HG03045 (cell line): ENCODE measurements at regions not wholly inside any gene's neighbourhood (a gene's known extent, or its start where the extent isn't known, plus 50 kb on each side); places are given as distances from the start of the nearest gene placed in this dataset.
"Not testable (repeated sequence)": the region's sequence is repeated elsewhere in the genome, so short reads cannot be mapped to it uniquely, and the experiment has no call there.

Experiments
- ATAC-seq: cut with Tn5 transposase; IDR thresholded peaks from one replicate; pipeline ENCODE4 v1.9.1; 2021; ENCODE audit warnings: mild to moderate bottlenecking, moderate library complexity; ENCODE audit not compliant: unreplicated experiment

GRCh38 chr4:123209436-123209835 is 187.2 kb upstream of the SPRY1 start:
- no peak for ATAC-seq

DNA sequence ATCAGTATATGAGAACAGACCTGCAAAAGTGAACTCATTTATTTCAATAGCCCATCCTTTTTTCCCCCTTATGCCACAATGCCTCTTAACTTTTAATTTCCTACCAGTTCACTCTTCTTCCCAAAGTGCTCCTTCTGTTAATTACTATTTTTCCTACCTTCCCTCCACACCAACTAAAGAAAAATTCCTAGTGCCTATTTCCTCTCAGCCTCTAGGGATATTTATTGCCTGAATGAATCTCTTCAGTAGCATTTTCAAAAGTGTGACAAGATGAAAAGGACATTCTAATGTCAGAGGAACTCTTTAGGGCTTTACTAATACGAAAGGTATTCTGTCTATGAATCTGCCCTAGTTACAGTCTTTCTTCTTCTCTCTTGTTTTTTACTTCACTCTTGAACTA is 181.1 kb upstream of the SPRY1 start:
- no peak for ATAC-seq

GRCh38 chr4:123216543-123216942 is 180.1 kb upstream of the SPRY1 start:
- no peak for ATAC-seq

DNA sequence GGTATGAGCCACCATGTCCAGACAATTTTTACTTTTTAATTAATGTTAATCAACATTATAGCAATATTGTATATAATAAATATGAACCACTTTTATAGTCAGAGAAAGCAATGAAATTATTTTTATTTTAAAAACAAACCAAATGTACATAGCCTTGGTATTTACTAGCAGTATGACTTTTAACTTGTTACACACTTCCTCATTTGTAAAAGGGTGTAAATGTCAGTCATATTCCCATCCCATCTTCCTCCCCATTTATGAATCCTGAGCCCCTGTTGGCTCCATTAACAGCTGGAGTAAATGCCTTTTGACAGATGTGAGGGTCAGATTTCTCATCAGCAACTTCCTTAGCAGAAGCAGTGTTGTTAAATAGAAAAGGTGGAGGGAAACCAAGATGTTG is 179.6 kb upstream of the SPRY1 start:
- no peak for ATAC-seq

GRCh38 chr4:123217664-123218063 is 178.9 kb upstream of the SPRY1 start:
- no peak for ATAC-seq

GRCh38 chr4:123218981-123219380 is 177.6 kb upstream of the SPRY1 start:
- no peak for ATAC-seq

- no peak for ATAC-seq
Observed at GRCh38 chr4:123229286-123229685, 167.3 kb upstream of the SPRY1 start.

DNA sequence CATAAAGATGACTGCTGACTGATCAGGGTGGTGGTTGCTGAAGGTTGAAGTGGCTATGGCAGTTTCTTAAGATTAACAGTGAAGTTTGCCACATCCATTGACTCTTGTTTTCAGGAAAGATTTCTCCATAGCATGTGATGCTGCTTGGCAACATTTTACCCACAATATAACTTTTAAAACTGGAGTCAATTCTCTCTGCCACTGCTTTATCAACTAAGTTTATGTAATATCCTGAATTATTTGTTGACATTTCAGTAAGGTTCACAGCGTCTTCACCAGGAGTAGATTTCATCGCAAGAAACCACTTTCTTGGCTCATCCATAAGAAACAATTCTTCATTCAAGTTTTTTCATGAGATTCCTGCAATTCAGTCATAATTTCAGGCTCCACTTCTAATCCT is 166.5 kb upstream of the SPRY1 start:
- ATAC-seq = no peak

DNA sequence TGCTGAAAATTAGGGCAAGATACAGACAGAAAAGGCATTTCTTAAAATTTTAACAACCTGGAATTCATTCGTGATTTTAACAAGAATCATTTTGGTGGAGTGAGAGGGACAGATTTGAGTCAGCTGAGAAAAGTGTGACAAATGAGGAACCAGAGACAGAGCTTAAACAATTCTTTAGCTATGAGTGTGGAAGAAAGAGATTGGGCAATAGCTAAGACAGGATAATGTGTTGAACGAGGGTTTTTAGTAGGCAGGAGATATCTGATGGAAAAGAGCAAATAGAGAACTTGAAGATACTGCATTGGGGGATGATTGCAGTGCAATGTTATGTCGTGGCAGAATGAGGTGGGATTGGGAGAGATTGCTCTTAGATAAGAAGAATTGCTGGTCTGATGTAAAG is 164.2 kb upstream of the SPRY1 start:
- no peak for ATAC-seq

- no peak for ATAC-seq
Observed at GRCh38 chr4:123233136-123233768, 163.3 kb upstream of the SPRY1 start.

DNA sequence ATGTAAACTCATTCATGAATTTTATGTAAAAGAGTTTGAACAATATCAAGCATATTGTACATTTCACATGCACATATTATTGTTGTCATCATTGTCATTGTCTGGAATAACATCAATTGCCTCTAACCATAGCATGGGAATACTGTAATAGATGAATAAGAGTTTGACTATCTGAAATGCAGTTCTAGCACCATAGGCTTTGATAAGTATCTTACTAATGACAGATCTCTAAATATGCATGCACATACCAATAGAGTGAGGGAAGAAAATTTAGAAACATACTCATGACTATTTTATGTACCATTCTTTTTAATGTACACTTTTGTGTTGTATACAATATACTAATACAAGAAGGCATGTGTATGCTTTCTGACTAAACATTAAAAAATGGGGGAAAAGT is 161.6 kb upstream of the SPRY1 start:
- ATAC-seq = no peak

GRCh38 chr4:123235431-123235830 is 161.2 kb upstream of the SPRY1 start:
- no peak for ATAC-seq

DNA sequence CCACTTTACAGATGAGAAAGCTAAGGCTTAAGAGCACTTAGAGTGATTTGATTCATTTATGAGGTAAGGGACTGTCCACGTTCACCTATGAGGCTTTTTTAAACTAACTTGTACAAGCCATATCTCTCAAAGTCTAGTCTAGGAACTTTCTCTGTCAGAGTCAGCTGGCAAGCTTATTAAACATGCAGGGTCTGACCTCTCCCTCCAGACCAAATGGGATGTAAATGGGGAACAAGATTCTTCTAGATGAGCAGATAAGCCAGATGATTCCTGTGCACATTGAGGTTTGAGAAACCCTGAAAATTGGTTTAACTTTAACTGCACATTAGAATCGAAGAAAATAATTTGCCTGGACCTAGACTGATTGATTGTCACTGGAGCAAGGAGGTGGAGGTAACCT is 160.0 kb upstream of the SPRY1 start:
- ATAC-seq = no peak

DNA sequence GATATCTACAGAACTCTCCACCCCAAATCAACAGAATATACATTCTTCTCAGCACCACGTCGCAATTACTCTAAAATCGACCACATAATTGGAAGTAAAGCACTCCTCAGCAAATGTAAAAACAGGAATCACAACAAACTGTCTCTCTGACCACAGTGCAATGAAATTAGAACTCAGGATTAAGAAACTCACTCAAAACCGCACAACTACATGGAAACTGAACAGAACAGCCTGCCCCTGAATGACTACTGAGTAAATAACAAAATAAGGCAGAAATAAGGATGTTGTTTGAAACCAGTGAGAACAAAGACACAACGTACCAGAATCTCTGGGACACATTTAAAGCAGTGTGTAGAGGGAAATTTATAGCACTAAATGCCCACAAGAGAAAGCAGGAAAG is 156.3 kb upstream of the SPRY1 start:
- ATAC-seq = not testable (repeated sequence)

DNA sequence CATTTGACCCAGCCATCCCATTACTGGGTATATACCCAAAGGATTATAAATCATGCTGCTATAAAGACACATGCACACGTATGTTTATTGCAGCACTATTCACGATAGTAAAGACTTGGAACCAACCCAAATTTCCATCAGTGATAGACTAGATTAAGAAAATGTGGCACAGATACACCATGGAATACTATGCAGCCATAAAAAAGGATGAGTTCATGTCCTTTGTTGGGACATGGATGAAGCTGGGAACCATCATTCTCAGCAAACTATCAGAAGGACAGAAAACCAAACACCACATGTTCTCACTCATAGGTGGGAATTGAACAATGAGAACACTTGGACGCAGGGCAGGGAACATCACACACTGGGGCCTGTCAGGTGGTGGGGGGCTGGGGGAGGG is 153.4 kb upstream of the SPRY1 start:
- ATAC-seq = not testable (repeated sequence)

DNA sequence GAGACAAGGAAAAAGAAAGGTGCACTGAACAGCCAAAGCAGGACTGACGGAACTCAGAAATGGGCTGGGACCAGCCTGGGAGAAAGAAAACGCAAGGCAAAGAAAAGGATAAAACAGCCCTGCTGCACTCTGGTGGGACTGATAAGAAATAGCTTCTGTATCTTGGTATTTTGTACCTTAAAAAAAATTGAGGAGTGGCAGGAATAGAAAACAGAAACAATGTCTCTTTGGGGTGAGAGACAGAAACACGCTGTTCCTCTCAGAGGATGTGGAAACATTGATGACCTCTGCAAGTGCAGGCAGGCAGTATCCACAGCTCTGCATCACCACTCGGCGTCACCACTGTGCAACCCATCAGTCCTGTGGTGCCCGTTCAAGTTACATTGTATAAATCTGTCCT is 152.5 kb upstream of the SPRY1 start:
- ATAC-seq = no peak

- ATAC-seq = no peak
Observed at GRCh38 chr4:123246085-123246484, 150.5 kb upstream of the SPRY1 start.

- no peak for ATAC-seq
Observed at GRCh38 chr4:123248085-123248659, 148.4 kb upstream of the SPRY1 start.

DNA sequence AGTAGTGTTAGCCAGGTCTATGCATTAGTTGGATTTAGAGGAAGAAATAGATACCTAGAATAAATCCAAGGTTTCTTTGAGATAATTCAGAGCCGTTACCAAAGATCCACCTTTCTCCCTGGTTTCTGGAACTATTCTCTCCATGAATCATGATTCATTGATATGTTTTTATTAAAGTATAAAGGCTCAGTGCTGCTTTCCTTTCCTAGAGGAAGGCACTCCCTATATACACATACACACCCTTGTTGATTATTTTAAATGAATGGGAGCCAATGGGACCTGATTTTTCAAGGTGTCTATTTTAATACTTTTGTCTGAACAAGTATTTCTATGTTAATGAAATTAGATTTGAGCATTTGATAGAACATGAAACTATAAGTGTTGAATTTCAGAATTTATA is 146.8 kb upstream of the SPRY1 start:
- ATAC-seq = no peak

DNA sequence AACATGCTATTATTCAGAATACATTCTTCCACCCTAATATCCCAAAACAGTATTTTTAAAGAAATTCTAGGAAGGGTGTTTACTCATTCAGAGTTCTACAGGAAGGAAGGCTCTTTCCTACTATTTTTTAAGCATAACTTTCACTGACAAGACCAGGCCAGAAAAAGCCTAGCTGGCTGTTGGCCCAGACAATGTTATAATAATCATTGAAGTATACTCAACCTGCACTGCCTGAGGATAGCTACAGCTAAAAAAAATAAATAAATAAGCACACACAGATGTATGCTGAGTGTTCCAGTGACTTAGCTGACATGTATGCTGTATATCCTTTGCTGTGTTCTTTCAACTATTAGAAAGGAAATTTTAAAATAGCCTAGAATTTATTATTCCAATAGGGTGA is 145.8 kb upstream of the SPRY1 start:
- no peak for ATAC-seq

DNA sequence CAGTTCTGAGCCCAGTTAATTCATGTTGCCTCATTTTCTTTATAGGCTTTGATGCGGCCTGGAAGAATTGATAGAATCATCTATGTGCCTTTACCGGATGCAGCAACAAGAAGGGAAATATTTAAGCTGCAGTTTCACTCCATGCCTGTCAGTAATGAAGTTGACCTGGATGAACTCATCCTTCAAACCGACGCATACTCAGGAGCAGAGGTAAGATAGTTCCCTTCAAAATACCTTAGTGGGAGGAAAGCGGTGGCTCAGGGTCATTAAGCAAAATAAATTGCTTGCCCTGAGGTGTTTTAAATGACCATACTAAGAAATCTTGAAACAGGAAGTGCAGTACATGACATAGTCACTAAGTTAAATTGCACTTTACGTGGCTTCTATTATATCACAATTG is 140.6 kb upstream of the SPRY1 start:
- ATAC-seq = no peak

DNA sequence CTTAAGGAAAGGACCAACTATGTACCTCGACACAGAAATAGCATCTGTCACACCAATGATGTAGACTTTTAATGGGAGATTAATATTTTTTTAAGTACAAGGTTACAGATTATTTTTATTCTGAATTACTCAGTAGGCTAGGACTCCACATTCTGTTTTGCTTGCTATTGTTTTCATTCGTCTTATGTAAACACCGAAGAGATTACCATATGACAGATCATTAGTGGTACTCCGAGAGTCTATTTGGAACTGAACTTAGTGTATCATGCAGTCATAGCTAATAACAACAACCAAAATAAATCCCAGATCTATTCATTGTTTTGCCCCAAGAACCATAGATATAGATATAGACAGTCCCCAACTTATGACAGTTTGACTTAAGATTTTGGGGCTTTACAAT is 139.7 kb upstream of the SPRY1 start:
- ATAC-seq = no peak

GRCh38 chr4:123257591-123257990 is 139.0 kb upstream of the SPRY1 start:
- ATAC-seq = no peak
